ENCODE measurements at regions not wholly inside any gene's neighbourhood (a gene's known extent, or its start where the extent isn't known, plus 50 kb on each side); places are given as distances from the start of the nearest gene placed in this dataset.

- TF ChIP-seq ZNF556 (CRISPR knock-in tag; IDR thresholded peaks at IDR 0.05; ENCODE audit: borderline replicate concordance) = no peak
- no peak for TF ChIP-seq GZF1 (CRISPR knock-in tag; IDR thresholded peaks at IDR 0.05)
- TF ChIP-seq SP1 (IDR thresholded peaks at IDR 0.05) = no peak
- no peak for TF ChIP-seq SP1 (CRISPR knock-in tag; IDR thresholded peaks at IDR 0.05)
These were observed 172.8 kb downstream of the FAM181B start (continued) for GRCh38 chr11:82560836-82561235.

GRCh38 chr11:82559609-82560008, 174.1 kb downstream of the FAM181B start:
- H4K20me1 ChIP-seq (ENCODE audit: insufficient read depth, low read length) = no peaks in the 10 kb centered on the region
- TF ChIP-seq ZBTB20 (CRISPR knock-in tag; IDR thresholded peaks at IDR 0.05; ENCODE audit: borderline replicate concordance, low read depth) (no peak), ZBTB38 (CRISPR knock-in tag; IDR thresholded peaks at IDR 0.05) (no peak), ZNF274 (CRISPR knock-in tag; IDR thresholded peaks at IDR 0.05) (no peak), CBFB (CRISPR knock-in tag; IDR thresholded peaks at IDR 0.05) (no peak), ERF (CRISPR knock-in tag; IDR thresholded peaks at IDR 0.05) (no peak), RARG (CRISPR knock-in tag; IDR thresholded peaks at IDR 0.05; ENCODE audit: low read depth) (no peak), SP1 (IDR thresholded peaks at IDR 0.05) (no peak), SP1 (CRISPR knock-in tag; IDR thresholded peaks at IDR 0.05) (no peak), ZNF644 (CRISPR knock-in tag; IDR thresholded peaks at IDR 0.05; ENCODE audit: low read depth) (no peak), FOXC1 (CRISPR knock-in tag; IDR thresholded peaks at IDR 0.05; ENCODE audit: borderline replicate concordance) (no peak), ZNF790 (CRISPR knock-in tag; IDR thresholded peaks at IDR 0.05; ENCODE audit: borderline replicate concordance) (no peak), YEATS4 (CRISPR knock-in tag; IDR thresholded peaks at IDR 0.05; ENCODE audit: borderline replicate concordance) (no peak)
- H2AFZ ChIP-seq (ENCODE audit: low read length) = no peak overlapping the region
- H3K27ac ChIP-seq (ENCODE audit: extremely low read length, insufficient read depth, low read length) = no peak overlapping the region
- no peaks in the 10 kb centered on the region for H3K4me1 ChIP-seq (ENCODE audit: insufficient read depth, low read length)
- H3K4me3 ChIP-seq (replicated peaks in 1 of 3; ENCODE audit: insufficient read depth in 1 of 3, low read depth in 2 of 3, low read length in 3 of 3) = no peak overlapping the region
- H3K27me3 ChIP-seq (ENCODE audit: control insufficient read depth in 1 of 2, insufficient read depth in 2 of 2, low read length in 2 of 2) = no peaks in the 10 kb centered on the region; a peak in 1 of 5 replicates
- FAIRE-seq (no peak), DNase-seq (ENCODE audit: low spot score) (no peak), ATAC-seq (no peak)
- in situ Hi-C loops (cut with HindIII; ENCODE audit: extremely low pct_ligation_motif_present, low pct_unique_long_range_greater_than_20kb) (no loop called here), intact Hi-C loops (cut with micrococcal nuclease; ENCODE audit: unreplicated experiment) (no loop called here)
- no peaks in the 10 kb centered on the region for H3K79me2 ChIP-seq (ENCODE audit: insufficient read depth, low read length)
- H3K4me2 ChIP-seq (ENCODE audit: low read depth, low read length) = no peak overlapping the region
- H3K9ac ChIP-seq (ENCODE audit: insufficient read depth, low read depth, low read length) = no peak overlapping the region
- 17% methylated on average over 2 of the region's 2 CpGs for WGBS (ENCODE audit: low lambda C conversion rate)
- no peaks in the 10 kb centered on the region for H3K36me3 ChIP-seq (replicated peaks in 1 of 2; ENCODE audit: control insufficient read depth in 1 of 2, insufficient read depth in 2 of 2, low read length in 2 of 2)
- CTCF ChIA-PET (ENCODE audit: low intra/inter-chr PET ratio, low total read pairs) = no interaction called here
- POLR2A ChIA-PET = no interaction called here
- no peaks in the 10 kb centered on the region for H3K9me3 ChIP-seq (ENCODE audit: low read length)
- BruUV-seq (replicated peaks) = no TSS peak
